OCI-LY3 (cell line): ENCODE measurements at regions not wholly inside any gene's neighbourhood (a gene's known extent, or its start where the extent isn't known, plus 50 kb on each side); places are given as distances from the start of the nearest gene placed in this dataset.

Experiments
- H2AFZ ChIP-seq: fragments of 200-600, 300-600 bp; shearing (Covaris generic); 2 replicates; pipeline ENCODE4 v1.6.0; 2014; ENCODE audit warnings: antibody characterized with exemption, low read depth, low read length
- H3K27ac ChIP-seq: fragments of 200-600, 300-600 bp; sonication (generic); 2 replicates; pipeline ENCODE4 v1.5.1; 2014; ENCODE audit warnings: mild to moderate bottlenecking, low read length, moderate library complexity, mixed read lengths
- H3K27me3 ChIP-seq: fragments of 200-600, 300-600 bp; sonication (generic); 2 replicates; pipeline ENCODE4 v1.6.1; 2014; ENCODE audit warnings: low read depth, low read length, mixed read lengths
- H3K36me3 ChIP-seq: fragments of 200-600, 300-600 bp; sonication (generic); replicated peaks from 2 replicates; pipeline ENCODE3; 2014; ENCODE audit warnings: low read depth, low read length, mixed read lengths
- H3K4me1 ChIP-seq: fragments of 300-600, 200-600 bp; sonication (generic); 2 replicates; pipeline ENCODE4 v1.6.1; 2014; ENCODE audit warnings: low read length, mixed read lengths
- H3K4me2 ChIP-seq: fragments of 200-600, 300-600 bp; sonication (generic); 2 replicates; pipeline ENCODE4 v1.6.1; 2014; ENCODE audit warnings: low read length, mixed read lengths
- H3K4me3 ChIP-seq: fragments of 300-600, 200-600 bp; sonication (generic); 2 replicates; pipeline ENCODE4 v1.5.1; 2014; ENCODE audit warnings: antibody characterized with exemption, mild to moderate bottlenecking, low read length, moderate library complexity
- H3K79me2 ChIP-seq: fragments of 300-600, 200-600 bp; shearing (Covaris generic); 2 replicates; pipeline ENCODE4 v1.6.1; 2014; ENCODE audit warnings: mild to moderate bottlenecking, low read length, mixed read lengths
- H3K9ac ChIP-seq: fragments of 300-600, 200-600 bp; shearing (Covaris generic); 2 replicates; pipeline ENCODE4 v1.6.0; 2014; ENCODE audit warnings: mild to moderate bottlenecking, low read length, moderate library complexity
- H3K9me3 ChIP-seq: fragments of 200-600, 300-600 bp; shearing (Covaris generic); 2 replicates; pipeline ENCODE4 v1.6.1; 2014; ENCODE audit warnings: low read length, mixed read lengths; ENCODE audit not compliant: insufficient read depth
- H4K20me1 ChIP-seq: fragments of 200-600, 300-600 bp; sonication (generic); 2 replicates; pipeline ENCODE4 v1.6.1; 2016; ENCODE audit warnings: low read length, mixed read lengths; ENCODE audit not compliant: insufficient read depth
- EZH2phosphoT487 ChIP-seq: fragments of 200-600 bp; shearing (Covaris generic); IDR thresholded peaks from 2 replicates; pipeline ENCODE4 v1.6.1; 2018; ENCODE audit warnings: antibody characterized with exemption, mixed run types, low read depth
- TF ChIP-seq, protein P1 (sequence below): fragments of 200-600, 300-600 bp; sonication (generic); IDR thresholded peaks from 2 replicates; pipeline ENCODE4 v1.5.1; 2014; ENCODE audit warnings: antibody characterized with exemption, low read length, low read depth

DNA sequence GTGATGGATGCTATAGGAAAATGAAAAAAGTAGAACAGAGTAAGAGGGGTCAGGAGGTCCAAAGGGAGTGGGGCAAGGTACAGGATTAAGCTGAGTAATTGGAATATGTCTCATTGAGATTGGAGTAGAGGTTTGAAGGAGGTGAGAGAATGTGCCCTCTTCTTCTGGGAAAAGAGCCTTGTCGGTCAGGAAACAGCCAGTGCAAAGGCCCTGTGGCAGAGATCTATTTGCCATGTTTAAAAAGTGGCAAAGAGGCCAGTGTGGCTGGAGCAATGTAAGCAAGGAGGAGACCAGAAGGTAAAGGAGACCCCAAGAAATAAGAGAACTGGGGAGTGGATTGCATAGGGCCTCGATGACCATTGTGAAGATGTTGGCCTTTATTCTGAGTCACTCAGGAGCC is 706.5 kb downstream of the MED13L start:
- Histone ChIP-seq H3K27me3 (no peaks in the 10 kb centered on the region), H3K79me2 (no peaks in the 10 kb centered on the region), H4K20me1 (no peaks in the 10 kb centered on the region), H3K27ac (no peak overlapping the region), H3K9ac (no peak overlapping the region), H3K36me3 (no peaks in the 10 kb centered on the region), H3K4me1 (peaks cover 28% of the 10 kb centered on the region), H3K4me3 (no peak overlapping the region), H3K4me2 (no peak overlapping the region), H3K9me3 (no peaks in the 10 kb centered on the region), H2AFZ (no peak overlapping the region)
- TF ChIP-seq, protein P1, sequence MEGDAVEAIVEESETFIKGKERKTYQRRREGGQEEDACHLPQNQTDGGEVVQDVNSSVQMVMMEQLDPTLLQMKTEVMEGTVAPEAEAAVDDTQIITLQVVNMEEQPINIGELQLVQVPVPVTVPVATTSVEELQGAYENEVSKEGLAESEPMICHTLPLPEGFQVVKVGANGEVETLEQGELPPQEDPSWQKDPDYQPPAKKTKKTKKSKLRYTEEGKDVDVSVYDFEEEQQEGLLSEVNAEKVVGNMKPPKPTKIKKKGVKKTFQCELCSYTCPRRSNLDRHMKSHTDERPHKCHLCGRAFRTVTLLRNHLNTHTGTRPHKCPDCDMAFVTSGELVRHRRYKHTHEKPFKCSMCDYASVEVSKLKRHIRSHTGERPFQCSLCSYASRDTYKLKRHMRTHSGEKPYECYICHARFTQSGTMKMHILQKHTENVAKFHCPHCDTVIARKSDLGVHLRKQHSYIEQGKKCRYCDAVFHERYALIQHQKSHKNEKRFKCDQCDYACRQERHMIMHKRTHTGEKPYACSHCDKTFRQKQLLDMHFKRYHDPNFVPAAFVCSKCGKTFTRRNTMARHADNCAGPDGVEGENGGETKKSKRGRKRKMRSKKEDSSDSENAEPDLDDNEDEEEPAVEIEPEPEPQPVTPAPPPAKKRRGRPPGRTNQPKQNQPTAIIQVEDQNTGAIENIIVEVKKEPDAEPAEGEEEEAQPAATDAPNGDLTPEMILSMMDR, result no peak
- TF ChIP-seq EZH2phosphoT487, result no peak

DNA sequence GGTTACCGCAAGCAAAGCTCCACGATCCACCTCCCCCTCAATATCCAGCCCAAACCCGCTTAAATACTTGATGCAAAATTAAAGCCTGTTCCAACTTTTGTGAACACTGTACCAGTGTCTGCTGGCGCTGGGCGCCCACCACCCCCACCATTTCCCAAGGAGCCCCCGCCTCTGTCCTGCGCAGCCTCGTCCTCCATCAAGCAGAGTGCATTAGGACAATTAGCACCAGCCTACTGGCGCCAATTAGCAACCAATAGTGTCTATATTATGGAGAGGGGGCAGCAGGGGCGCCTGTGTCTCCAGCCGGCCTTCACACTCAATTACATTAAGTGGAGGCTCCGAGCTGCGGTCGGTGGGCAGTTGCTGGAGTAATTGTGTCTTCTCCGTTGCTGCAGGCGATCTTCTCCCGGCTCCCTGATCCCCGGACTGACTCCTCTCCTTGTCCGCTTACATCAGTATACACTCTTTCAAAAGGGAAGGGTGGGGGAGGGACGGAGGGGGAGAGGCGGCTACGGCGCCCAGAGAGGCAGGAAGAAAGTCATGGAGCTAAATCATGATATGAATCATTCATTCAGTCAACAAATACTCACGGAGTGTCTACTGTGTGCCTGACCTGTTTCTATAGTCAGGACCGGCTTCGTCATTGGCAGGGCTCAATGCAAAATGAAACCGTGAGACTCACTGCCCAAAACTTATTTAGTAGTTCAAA is 707.3 kb downstream of the MED13L start:
- H3K4me1 ChIP-seq, result peaks cover 28% of the 10 kb centered on the region
- H3K79me2 ChIP-seq, result no peaks in the 10 kb centered on the region
- TF ChIP-seq, protein P1, result no peak
- no peak for TF ChIP-seq EZH2phosphoT487
- no peaks in the 10 kb centered on the region for H3K9me3 ChIP-seq
- H2AFZ ChIP-seq, result no peak overlapping the region
- no peak overlapping the region for H3K4me2 ChIP-seq
- H3K4me3 ChIP-seq, result no peak overlapping the region
- H3K27me3 ChIP-seq, result no peaks in the 10 kb centered on the region
- no peak overlapping the region for H3K9ac ChIP-seq
- H3K27ac ChIP-seq, result no peak overlapping the region
- H3K36me3 ChIP-seq, result no peaks in the 10 kb centered on the region
- H4K20me1 ChIP-seq, result no peaks in the 10 kb centered on the region

DNA sequence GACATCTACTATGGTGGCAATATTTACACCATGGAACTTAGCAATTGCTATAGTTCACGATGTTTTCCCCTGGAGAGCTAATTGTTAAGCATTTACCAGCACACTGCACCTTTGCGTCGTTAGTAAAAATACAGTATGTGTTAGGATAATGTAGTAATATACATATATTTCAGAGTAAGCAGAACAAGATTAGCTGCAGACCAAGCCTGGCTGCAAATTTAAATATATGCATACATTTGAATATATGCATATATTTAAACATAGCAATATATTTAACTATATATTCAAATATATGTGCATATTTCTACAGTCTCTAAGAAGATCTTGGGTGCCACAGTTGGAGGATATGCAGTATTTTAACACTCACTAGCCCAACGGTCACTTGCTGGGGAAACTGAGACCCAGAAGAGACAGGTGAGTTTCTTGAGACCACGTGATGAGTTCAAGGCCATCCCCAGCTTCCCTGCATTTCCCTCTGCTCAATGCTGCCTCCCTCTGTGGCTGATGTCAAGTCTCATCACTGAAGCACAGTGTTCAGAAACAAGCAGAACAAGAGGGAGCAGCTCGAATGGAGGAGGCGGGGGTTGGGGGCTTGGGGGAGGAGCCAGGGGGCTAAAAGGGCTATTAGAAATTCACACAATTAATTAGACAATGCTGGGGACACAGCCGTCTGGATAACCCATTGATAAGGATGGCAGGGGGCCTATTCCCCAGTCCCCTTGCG is 708.0 kb downstream of the MED13L start:
- no peak overlapping the region for H3K4me2 ChIP-seq
- H3K9ac ChIP-seq, result no peak overlapping the region
- H4K20me1 ChIP-seq, result no peaks in the 10 kb centered on the region
- peaks cover 28% of the 10 kb centered on the region for H3K4me1 ChIP-seq
- H3K27ac ChIP-seq, result no peak overlapping the region
- TF ChIP-seq, protein P1, result no peak
- TF ChIP-seq EZH2phosphoT487, result no peak
- no peak overlapping the region for H2AFZ ChIP-seq
- peaks cover 6% of the 10 kb centered on the region; the same call in 1 of the 2 replicates for H3K27me3 ChIP-seq
- no peaks in the 10 kb centered on the region for H3K79me2 ChIP-seq
- no peaks in the 10 kb centered on the region for H3K9me3 ChIP-seq
- no peak overlapping the region for H3K4me3 ChIP-seq
- H3K36me3 ChIP-seq, result no peaks in the 10 kb centered on the region

DNA sequence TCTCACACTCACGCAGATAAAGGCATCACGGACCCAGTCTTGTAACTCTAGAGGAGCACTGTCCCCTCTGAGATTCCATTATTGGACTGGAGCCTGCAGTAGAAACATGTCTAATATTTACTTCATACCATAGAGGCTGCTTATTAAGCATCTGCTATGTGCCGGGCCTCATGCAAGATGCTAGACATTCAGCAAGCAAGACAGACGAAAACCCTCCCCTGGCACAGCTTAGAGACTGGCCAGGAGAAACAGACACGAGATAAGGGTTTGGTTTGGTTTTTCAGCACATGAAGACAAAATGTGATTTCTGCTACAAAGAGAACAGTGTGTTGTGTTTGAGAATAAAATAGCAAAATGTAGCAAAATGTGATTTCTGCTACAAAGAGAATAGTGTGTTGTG is 719.2 kb downstream of the MED13L start:
- no peak overlapping the region for H3K9ac ChIP-seq
- H3K9me3 ChIP-seq, result no peaks in the 10 kb centered on the region
- no peaks in the 10 kb centered on the region for H3K36me3 ChIP-seq
- H3K4me2 ChIP-seq, result no peak overlapping the region
- H3K27me3 ChIP-seq, result no peaks in the 10 kb centered on the region
- no peak overlapping the region for H3K27ac ChIP-seq
- no peak overlapping the region for H3K4me3 ChIP-seq
- TF ChIP-seq, protein P1, result no peak
- no peak for TF ChIP-seq EZH2phosphoT487
- H3K79me2 ChIP-seq, result no peaks in the 10 kb centered on the region
- H2AFZ ChIP-seq, result no peak overlapping the region
- H3K4me1 ChIP-seq, result no peaks in the 10 kb centered on the region
- H4K20me1 ChIP-seq, result no peaks in the 10 kb centered on the region
